ENCODE measurements at regions not wholly inside any gene's neighbourhood (a gene's known extent, or its start where the extent isn't known, plus 50 kb on each side); places are given as distances from the start of the nearest gene placed in this dataset.

DNA sequence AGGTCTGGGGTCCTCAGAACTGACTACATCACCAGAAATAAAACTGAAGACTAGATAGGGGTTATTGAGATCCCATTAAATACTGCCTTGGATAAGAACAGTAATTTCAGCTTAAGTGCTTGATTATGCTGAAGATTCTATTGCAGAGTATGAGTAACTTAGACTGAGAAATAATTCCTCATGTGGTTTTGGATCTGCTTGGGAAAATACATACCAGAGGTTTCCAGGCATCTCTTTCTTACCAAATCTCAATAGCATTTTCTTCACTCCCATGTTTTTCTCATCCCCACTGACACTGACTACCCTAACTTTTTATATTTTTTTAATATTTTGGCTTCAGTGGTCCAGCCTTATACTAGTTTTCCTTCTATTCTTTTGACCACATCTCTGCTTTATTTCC is 92.0 kb upstream of the TEX13D start:
- Histone ChIP-seq H3K27ac (ENCODE audit: low read depth, low read length) (no peak overlapping the region), H2BK5ac (ENCODE audit: low read depth, low read length, poor library complexity) (no peak overlapping the region), H3K4me3 (ENCODE audit: low read depth, low read length) (no peak overlapping the region), H4K12ac (ENCODE audit: low read depth, low read length) (no peak overlapping the region), H2BK120ac (ENCODE audit: insufficient read depth, low read length, poor library complexity) (no peak overlapping the region), H3K4me2 (ENCODE audit: low read length) (no peak overlapping the region), H3K18ac (ENCODE audit: low read length) (no peak overlapping the region), H2AFZ (ENCODE audit: insufficient read depth, low read length, poor library complexity) (no peak overlapping the region), H3K4ac (ENCODE audit: low read depth, low read length) (no peak overlapping the region), H3K9me3 (ENCODE audit: insufficient read depth, low read depth, low read length) (no peaks in the 10 kb centered on the region), H3K79me2 (ENCODE audit: control insufficient read depth, insufficient read depth, low read length, poor library complexity) (no peaks in the 10 kb centered on the region), H3K27me3 (ENCODE audit: insufficient read depth, low read length) (no peaks in the 10 kb centered on the region), H3K9ac (ENCODE audit: low read length) (no peak overlapping the region), H2AK5ac (ENCODE audit: low read length) (no peak overlapping the region), H3K4me1 (ENCODE audit: control insufficient read depth in 1 of 2, insufficient read depth in 2 of 2, low read length in 2 of 2) (no peaks in the 10 kb centered on the region), H2BK12ac (ENCODE audit: low read length) (no peak overlapping the region), H3K36me3 (ENCODE audit: control insufficient read depth in 1 of 2, insufficient read depth in 2 of 2, low read length in 2 of 2) (no peaks in the 10 kb centered on the region), H3K79me1 (ENCODE audit: low read length) (no peaks in the 10 kb centered on the region), H3K14ac (ENCODE audit: low read length) (no peak overlapping the region), H4K91ac (ENCODE audit: low read depth, low read length) (no peak overlapping the region), H4K8ac (ENCODE audit: low read depth, low read length) (no peak overlapping the region), H3K23ac (ENCODE audit: low read length) (no peak overlapping the region)
- no peak for DNase-seq

DNA sequence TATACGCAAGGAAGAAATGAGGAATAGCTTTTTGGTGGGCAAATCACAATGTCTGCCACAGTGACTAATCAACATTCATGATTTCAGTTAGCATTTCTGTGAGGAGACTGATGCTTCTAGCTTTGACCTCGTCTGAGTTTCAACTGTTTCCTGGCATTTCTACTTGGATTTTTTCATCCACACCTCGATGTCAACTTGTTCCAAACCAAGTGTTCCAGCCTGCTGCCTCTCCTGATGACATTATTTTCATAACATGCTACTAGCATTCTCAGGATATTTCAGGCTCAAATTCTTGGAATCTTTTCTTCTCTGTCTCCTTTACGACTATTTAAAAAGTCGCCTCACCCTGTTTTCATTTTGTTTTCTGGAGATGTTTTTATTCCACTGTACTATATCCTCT is 90.3 kb upstream of the TEX13D start:
- Histone ChIP-seq H3K4me3 (ENCODE audit: low read depth, low read length) (no peak overlapping the region), H4K8ac (ENCODE audit: low read depth, low read length) (no peak overlapping the region), H3K9me3 (ENCODE audit: insufficient read depth, low read depth, low read length) (no peaks in the 10 kb centered on the region), H3K79me1 (ENCODE audit: low read length) (no peaks in the 10 kb centered on the region), H4K91ac (ENCODE audit: low read depth, low read length) (no peak overlapping the region), H3K18ac (ENCODE audit: low read length) (no peak overlapping the region), H3K79me2 (ENCODE audit: control insufficient read depth, insufficient read depth, low read length, poor library complexity) (no peaks in the 10 kb centered on the region), H3K27ac (ENCODE audit: low read depth, low read length) (no peak overlapping the region), H2BK12ac (ENCODE audit: low read length) (no peak overlapping the region), H2BK120ac (ENCODE audit: insufficient read depth, low read length, poor library complexity) (no peak overlapping the region), H2BK5ac (ENCODE audit: low read depth, low read length, poor library complexity) (no peak overlapping the region), H2AK5ac (ENCODE audit: low read length) (no peak overlapping the region), H3K14ac (ENCODE audit: low read length) (no peak overlapping the region), H2AFZ (ENCODE audit: insufficient read depth, low read length, poor library complexity) (no peak overlapping the region), H3K36me3 (ENCODE audit: control insufficient read depth in 1 of 2, insufficient read depth in 2 of 2, low read length in 2 of 2) (no peaks in the 10 kb centered on the region), H3K23ac (ENCODE audit: low read length) (no peak overlapping the region), H3K27me3 (ENCODE audit: insufficient read depth, low read length) (no peaks in the 10 kb centered on the region), H3K9ac (ENCODE audit: low read length) (no peak overlapping the region), H4K12ac (ENCODE audit: low read depth, low read length) (no peak overlapping the region), H3K4me2 (ENCODE audit: low read length) (no peak overlapping the region), H3K4ac (ENCODE audit: low read depth, low read length) (no peak overlapping the region), H3K4me1 (ENCODE audit: control insufficient read depth in 1 of 2, insufficient read depth in 2 of 2, low read length in 2 of 2) (no peaks in the 10 kb centered on the region)
- DNase-seq: no peak
- WGBS (ENCODE audit: extremely low coverage, insufficient coverage, insufficient read length): no CpG with 5 or more reads among the region's 5 CpGs

DNA sequence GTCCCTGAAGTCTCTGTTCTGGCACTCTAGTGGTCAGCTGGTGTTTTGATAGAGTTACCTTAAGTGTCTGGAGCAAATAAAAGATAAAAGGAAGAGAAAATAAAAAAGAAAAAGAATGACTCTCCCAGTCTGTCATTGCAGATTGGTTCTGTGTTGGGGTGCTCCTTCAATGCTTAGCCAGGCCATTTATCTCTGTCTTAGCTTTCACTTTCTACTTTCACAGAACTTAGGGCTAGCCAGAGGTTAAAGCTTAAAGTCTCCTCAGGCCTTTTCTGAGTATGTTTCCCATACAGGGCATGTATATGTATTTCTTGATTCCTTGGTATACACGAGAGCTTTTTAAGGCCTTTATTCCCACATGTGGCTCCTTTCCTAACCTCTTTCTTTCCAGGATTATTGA is 83.1 kb upstream of the TEX13D start:
- Histone ChIP-seq H3K27me3 (ENCODE audit: insufficient read depth, low read length) (no peaks in the 10 kb centered on the region), H3K9me3 (ENCODE audit: insufficient read depth, low read depth, low read length) (no peaks in the 10 kb centered on the region), H2AFZ (ENCODE audit: insufficient read depth, low read length, poor library complexity) (no peak overlapping the region), H4K91ac (ENCODE audit: low read depth, low read length) (no peak overlapping the region), H2BK5ac (ENCODE audit: low read depth, low read length, poor library complexity) (no peak overlapping the region), H3K23ac (ENCODE audit: low read length) (no peak overlapping the region), H4K8ac (ENCODE audit: low read depth, low read length) (no peak overlapping the region), H3K14ac (ENCODE audit: low read length) (no peak overlapping the region), H3K79me2 (ENCODE audit: control insufficient read depth, insufficient read depth, low read length, poor library complexity) (no peaks in the 10 kb centered on the region), H3K79me1 (ENCODE audit: low read length) (no peaks in the 10 kb centered on the region), H3K4me2 (ENCODE audit: low read length) (no peak overlapping the region), H2AK5ac (ENCODE audit: low read length) (no peak overlapping the region), H3K4me3 (ENCODE audit: low read depth, low read length) (no peak overlapping the region), H3K27ac (ENCODE audit: low read depth, low read length) (no peak overlapping the region), H3K4ac (ENCODE audit: low read depth, low read length) (no peak overlapping the region), H2BK120ac (ENCODE audit: insufficient read depth, low read length, poor library complexity) (no peak overlapping the region), H3K18ac (ENCODE audit: low read length) (no peak overlapping the region), H3K36me3 (ENCODE audit: control insufficient read depth in 1 of 2, insufficient read depth in 2 of 2, low read length in 2 of 2) (no peaks in the 10 kb centered on the region), H4K12ac (ENCODE audit: low read depth, low read length) (no peak overlapping the region), H3K4me1 (ENCODE audit: control insufficient read depth in 1 of 2, insufficient read depth in 2 of 2, low read length in 2 of 2) (no peaks in the 10 kb centered on the region), H2BK12ac (ENCODE audit: low read length) (no peak overlapping the region), H3K9ac (ENCODE audit: low read length) (no peak overlapping the region)
- no peak for DNase-seq
- no CpG with 5 or more reads among the region's 1 CpG for WGBS (ENCODE audit: extremely low coverage, insufficient coverage, insufficient read length)

GRCh38 chrX:124250835-124251437 is 81.5 kb upstream of the TEX13D start:
- Histone ChIP-seq H2BK120ac (ENCODE audit: insufficient read depth, low read length, poor library complexity) (no peak overlapping the region), H3K79me2 (ENCODE audit: control insufficient read depth, insufficient read depth, low read length, poor library complexity) (no peaks in the 10 kb centered on the region), H3K18ac (ENCODE audit: low read length) (no peak overlapping the region), H3K9ac (ENCODE audit: low read length) (no peak overlapping the region), H3K79me1 (ENCODE audit: low read length) (no peaks in the 10 kb centered on the region), H2BK5ac (ENCODE audit: low read depth, low read length, poor library complexity) (no peak overlapping the region), H3K14ac (ENCODE audit: low read length) (no peak overlapping the region), H4K12ac (ENCODE audit: low read depth, low read length) (no peak overlapping the region), H3K4me2 (ENCODE audit: low read length) (no peak overlapping the region), H3K36me3 (ENCODE audit: control insufficient read depth in 1 of 2, insufficient read depth in 2 of 2, low read length in 2 of 2) (no peaks in the 10 kb centered on the region), H3K27me3 (ENCODE audit: insufficient read depth, low read length) (no peaks in the 10 kb centered on the region), H4K8ac (ENCODE audit: low read depth, low read length) (no peak overlapping the region), H3K4ac (ENCODE audit: low read depth, low read length) (no peak overlapping the region), H3K23ac (ENCODE audit: low read length) (no peak overlapping the region), H3K27ac (ENCODE audit: low read depth, low read length) (no peak overlapping the region), H2AFZ (ENCODE audit: insufficient read depth, low read length, poor library complexity) (no peak overlapping the region), H2AK5ac (ENCODE audit: low read length) (no peak overlapping the region), H3K4me1 (ENCODE audit: control insufficient read depth in 1 of 2, insufficient read depth in 2 of 2, low read length in 2 of 2) (no peaks in the 10 kb centered on the region), H4K91ac (ENCODE audit: low read depth, low read length) (no peak overlapping the region), H2BK12ac (ENCODE audit: low read length) (no peak overlapping the region), H3K9me3 (ENCODE audit: insufficient read depth, low read depth, low read length) (no peaks in the 10 kb centered on the region), H3K4me3 (ENCODE audit: low read depth, low read length) (no peak overlapping the region)
- DNase-seq: no peak

Measured in trophoblast cell (in vitro differentiated cells and primary cell).